PFSK-1 (cell line): ENCODE measurements at regions not wholly inside any gene's neighbourhood (a gene's known extent, or its start where the extent isn't known, plus 50 kb on each side); places are given as distances from the start of the nearest gene placed in this dataset.

Experiments
- FOXP2 ChIP-seq: optimal IDR thresholded peaks from 2 replicates; pipeline ENCODE3; 2011; ENCODE audit warnings: borderline replicate concordance, control low read depth, inconsistent platforms; ENCODE audit not compliant: insufficient read depth; ENCODE audit errors: extremely low read length, extremely low read depth
- POLR2AphosphoS5 ChIP-seq: IDR thresholded peaks from 2 replicates; pipeline ENCODE4 v1.6.1; 2012; ENCODE audit warnings: low read depth, mild to moderate bottlenecking, control low read depth, low read length, moderate library complexity
- TAF1 ChIP-seq: IDR thresholded peaks from 2 replicates; pipeline ENCODE4 v1.6.1; 2012; ENCODE audit warnings: low read length, control low read depth, borderline replicate concordance; ENCODE audit not compliant: insufficient read depth
- TF ChIP-seq, protein P1 (sequence below), 2 experiments: IDR thresholded peaks; 2 replicates each; pipeline versions ENCODE4 v1.6.1 to v1.8.0; 2011 to 2012; ENCODE audit warnings: low read depth in 2 of 2, low read length in 2 of 2, control low read depth in 1 of 2, inconsistent platforms in 1 of 2, mild to moderate bottlenecking in 1 of 2, moderate library complexity in 1 of 2; ENCODE audit not compliant: insufficient read depth in 1 of 2

- TF ChIP-seq, protein P1, sequence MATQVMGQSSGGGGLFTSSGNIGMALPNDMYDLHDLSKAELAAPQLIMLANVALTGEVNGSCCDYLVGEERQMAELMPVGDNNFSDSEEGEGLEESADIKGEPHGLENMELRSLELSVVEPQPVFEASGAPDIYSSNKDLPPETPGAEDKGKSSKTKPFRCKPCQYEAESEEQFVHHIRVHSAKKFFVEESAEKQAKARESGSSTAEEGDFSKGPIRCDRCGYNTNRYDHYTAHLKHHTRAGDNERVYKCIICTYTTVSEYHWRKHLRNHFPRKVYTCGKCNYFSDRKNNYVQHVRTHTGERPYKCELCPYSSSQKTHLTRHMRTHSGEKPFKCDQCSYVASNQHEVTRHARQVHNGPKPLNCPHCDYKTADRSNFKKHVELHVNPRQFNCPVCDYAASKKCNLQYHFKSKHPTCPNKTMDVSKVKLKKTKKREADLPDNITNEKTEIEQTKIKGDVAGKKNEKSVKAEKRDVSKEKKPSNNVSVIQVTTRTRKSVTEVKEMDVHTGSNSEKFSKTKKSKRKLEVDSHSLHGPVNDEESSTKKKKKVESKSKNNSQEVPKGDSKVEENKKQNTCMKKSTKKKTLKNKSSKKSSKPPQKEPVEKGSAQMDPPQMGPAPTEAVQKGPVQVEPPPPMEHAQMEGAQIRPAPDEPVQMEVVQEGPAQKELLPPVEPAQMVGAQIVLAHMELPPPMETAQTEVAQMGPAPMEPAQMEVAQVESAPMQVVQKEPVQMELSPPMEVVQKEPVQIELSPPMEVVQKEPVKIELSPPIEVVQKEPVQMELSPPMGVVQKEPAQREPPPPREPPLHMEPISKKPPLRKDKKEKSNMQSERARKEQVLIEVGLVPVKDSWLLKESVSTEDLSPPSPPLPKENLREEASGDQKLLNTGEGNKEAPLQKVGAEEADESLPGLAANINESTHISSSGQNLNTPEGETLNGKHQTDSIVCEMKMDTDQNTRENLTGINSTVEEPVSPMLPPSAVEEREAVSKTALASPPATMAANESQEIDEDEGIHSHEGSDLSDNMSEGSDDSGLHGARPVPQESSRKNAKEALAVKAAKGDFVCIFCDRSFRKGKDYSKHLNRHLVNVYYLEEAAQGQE (IDR thresholded peaks at IDR 0.05; ENCODE audit: insufficient read depth in 1 of 2, low read depth in 2 of 2, low read length in 2 of 2) = no peak
- TF ChIP-seq FOXP2 (no peak), POLR2AphosphoS5 (no peak), TAF1 (no peak)
Measured at GRCh38 chr10:130901311-130902165, 410.0 kb downstream of the TCERG1L start.
